ENCODE measurements at regions not wholly inside any gene's neighbourhood (a gene's known extent, or its start where the extent isn't known, plus 50 kb on each side); places are given as distances from the start of the nearest gene placed in this dataset.
"Not testable (repeated sequence)": the region's sequence is repeated elsewhere in the genome, so short reads cannot be mapped to it uniquely, and the experiment has no call there.

GRCh38 chr22:22074634-22075381 is 92.2 kb upstream of the TOP3B start:
- no peak for DNase-seq

- no peak for DNase-seq
Observed at GRCh38 chr22:22073769-22074561, 91.4 kb upstream of the TOP3B start.

- no peak for DNase-seq
Observed at GRCh38 chr22:22072169-22072836, 89.7 kb upstream of the TOP3B start.

GRCh38 chr22:22071455-22071854 is 88.9 kb upstream of the TOP3B start:
- DNase-seq, result no peak

- no peak for DNase-seq
Observed at GRCh38 chr22:22070371-22070824, 87.8 kb upstream of the TOP3B start.

DNA sequence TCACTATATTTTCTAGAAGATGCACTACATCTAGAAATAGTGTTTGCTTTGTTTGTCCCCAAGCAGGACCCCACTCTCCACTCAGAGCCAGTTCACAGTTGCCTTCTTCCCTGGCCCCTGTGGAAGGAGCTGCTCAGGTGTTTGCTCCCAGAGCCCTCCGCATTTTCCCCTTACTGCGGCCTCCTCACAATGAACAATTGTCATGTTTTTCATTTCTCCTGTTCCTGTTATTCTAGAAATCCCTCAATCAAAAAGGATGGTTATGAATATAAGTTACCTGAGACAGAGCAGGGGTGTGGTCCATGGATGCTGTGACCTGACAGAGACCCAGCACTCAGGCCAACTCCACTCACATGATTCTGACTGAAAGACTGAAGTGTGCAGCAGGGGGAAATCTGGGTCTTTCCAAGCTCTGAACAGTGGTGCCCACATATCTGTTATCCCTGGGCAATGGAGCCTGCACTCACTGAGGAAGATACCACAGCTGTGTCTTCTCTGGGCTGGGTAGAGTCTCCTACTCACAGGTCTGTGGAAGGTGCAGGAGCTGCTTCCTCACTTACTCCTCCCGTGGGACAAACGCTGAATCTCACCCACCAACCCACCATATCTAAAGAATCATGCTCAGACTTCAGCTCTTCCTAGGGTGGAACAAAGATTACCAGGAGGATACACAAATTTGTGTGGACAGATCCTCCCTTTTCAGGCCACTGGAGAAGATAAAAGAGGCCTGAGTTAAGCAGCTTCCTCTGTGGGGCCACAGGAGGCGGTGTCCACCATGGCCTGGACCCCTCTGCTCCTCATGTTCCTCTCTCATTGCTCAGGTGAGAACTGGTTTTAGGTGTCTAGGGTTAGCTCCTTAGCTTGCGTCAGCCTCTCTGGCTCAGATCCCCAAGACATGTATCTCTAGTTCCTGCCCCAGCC is 87.1 kb upstream of the TOP3B start:
- DNase-seq, result no peak

- DNase-seq, result no peak
Observed at GRCh38 chr22:22068657-22069056, 86.1 kb upstream of the TOP3B start.

GRCh38 chr22:22068025-22068424 is 85.4 kb upstream of the TOP3B start:
- no peak for DNase-seq

DNA sequence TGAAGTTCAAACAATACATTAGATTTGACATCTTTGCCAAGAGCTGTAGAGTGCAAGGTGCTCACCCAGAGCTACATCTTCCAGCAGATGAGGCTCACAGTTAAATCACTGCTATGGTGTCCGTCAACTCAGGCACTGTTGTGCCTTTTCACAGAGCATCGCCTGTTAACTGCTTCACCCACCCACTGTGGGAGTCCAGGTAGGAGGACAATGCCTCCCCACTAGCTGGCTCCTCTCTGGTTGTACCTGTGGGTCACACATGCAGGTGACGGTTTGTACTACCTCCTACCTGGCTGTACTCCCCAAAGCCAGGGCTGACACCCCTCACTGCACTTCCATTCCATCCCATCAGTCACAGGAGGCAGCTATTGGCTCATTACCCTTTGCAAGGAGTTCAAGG is 84.6 kb upstream of the TOP3B start:
- no peak for DNase-seq

GRCh38 chr22:22064580-22064979 is 82.0 kb upstream of the TOP3B start:
- DNase-seq, result no peak

GRCh38 chr22:22062306-22062793 is 79.8 kb upstream of the TOP3B start:
- no peak for DNase-seq

- no peak for DNase-seq
Observed at GRCh38 chr22:22061085-22062077, 78.8 kb upstream of the TOP3B start.

- DNase-seq, result no peak
Observed at GRCh38 chr22:22060200-22061084, 77.9 kb upstream of the TOP3B start.

DNA sequence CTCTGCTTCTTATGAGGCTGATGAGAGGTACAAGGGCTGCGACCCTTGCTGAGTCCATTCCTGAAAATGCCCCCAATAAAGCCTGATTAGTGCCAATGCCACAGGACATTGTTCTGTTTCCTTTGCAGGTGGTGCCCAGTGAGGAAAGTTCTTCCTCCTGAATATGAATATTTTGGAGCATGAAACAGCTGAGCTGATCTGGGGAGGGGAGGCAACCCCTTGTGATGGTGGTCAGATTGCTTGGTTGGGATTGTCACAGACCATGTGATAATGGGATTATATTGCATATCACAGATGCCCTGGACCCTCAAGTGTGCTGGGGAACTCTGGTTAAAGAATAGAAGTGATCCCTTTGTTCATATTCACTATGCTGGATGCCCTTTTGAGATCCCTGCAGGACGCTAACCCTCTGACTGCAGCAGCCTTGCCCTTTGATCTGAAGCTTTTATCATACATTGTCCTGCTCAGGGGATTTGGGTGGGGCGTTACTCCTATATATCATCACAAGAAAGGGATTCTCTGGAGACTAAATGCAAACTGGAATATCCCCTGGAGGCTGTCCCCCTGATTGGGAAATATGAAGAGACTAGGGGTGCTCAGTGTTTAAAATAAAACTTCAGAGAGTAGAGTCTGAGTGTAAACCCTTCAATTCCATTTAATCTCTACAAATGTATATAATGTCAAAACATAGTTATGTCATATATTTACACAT is 76.9 kb upstream of the TOP3B start:
- no peak for DNase-seq

- DNase-seq, result no peak
Observed at GRCh38 chr22:22058633-22059290, 76.2 kb upstream of the TOP3B start.

GRCh38 chr22:22057617-22058378 is 75.2 kb upstream of the TOP3B start:
- DNase-seq, result no peak

GRCh38 chr22:22056809-22057594 is 74.4 kb upstream of the TOP3B start:
- DNase-seq, result not testable (repeated sequence)

Measured in central memory CD4-positive, alpha-beta T cell (primary cell).